Suprapubic skin (tissue), 4 donors: ENCODE measurements at regions not wholly inside any gene's neighbourhood (a gene's known extent, or its start where the extent isn't known, plus 50 kb on each side); places are given as distances from the start of the nearest gene placed in this dataset.

Experiments used
- DNase-seq, 2 donors: peaks; one replicate each; pipeline ENCODE4 v3.0.0-alpha.2; 2019; ENCODE audit warnings: low spot score in 2 of 2
- H3K27ac ChIP-seq: fragments of 200-600 bp; sonication (generic); one replicate; pipeline ENCODE4 v1.5.1; 2019
- H3K27me3 ChIP-seq: fragments of 200-600 bp; sonication (generic); one replicate; pipeline ENCODE4 v1.5.1; 2019
- H3K36me3 ChIP-seq: fragments of 200-600 bp; sonication (generic); one replicate; pipeline ENCODE4 v1.5.1; 2019
- H3K4me1 ChIP-seq: fragments of 200-600 bp; sonication (generic); one replicate; pipeline ENCODE4 v1.5.1; 2019
- H3K4me3 ChIP-seq: fragments of 200-600 bp; sonication (generic); one replicate; pipeline ENCODE4 v1.5.1; 2019; ENCODE audit warnings: mild to moderate bottlenecking
- H3K9me3 ChIP-seq: fragments of 200-600 bp; sonication (generic); one replicate; pipeline ENCODE4 v1.5.1; 2019
- EP300 ChIP-seq: sonication (generic); formaldehyde crosslinking; IDR thresholded peaks from one replicate; pipeline ENCODE4 v1.6.1; 2017; ENCODE audit warnings: antibody characterized with exemption
- POLR2A ChIP-seq, 2 donors: fragments of 450-650 bp; IDR thresholded peaks; one replicate each; pipeline ENCODE4 v1.6.1; 2017; ENCODE audit warnings: antibody characterized with exemption in 2 of 2, mild to moderate bottlenecking in 2 of 2, moderate library complexity in 2 of 2
- POLR2AphosphoS5 ChIP-seq, 3 donors: sonication (generic); formaldehyde crosslinking; IDR thresholded peaks; one replicate each; pipeline ENCODE4 v1.6.1; 2017; ENCODE audit warnings: antibody characterized with exemption in 3 of 3
- WGBS: methylation state at CpG from one replicate; pipeline ENCODE4 v1.1.5; 2018; 5-methylcytosine and 5-hydroxymethylcytosine counted together
- TF ChIP-seq, protein P1 (sequence below), 2 donors: fragments of 200-600 bp in 1 of 2; fragments of 450-650 bp in 1 of 2; sonication (generic) in 1 of 2; IDR thresholded peaks; one replicate each; pipeline ENCODE4 v1.5.1; 2016 to 2019; ENCODE audit warnings: antibody characterized with exemption in 2 of 2, mild to moderate bottlenecking in 1 of 2, moderate library complexity in 1 of 2

DNA sequence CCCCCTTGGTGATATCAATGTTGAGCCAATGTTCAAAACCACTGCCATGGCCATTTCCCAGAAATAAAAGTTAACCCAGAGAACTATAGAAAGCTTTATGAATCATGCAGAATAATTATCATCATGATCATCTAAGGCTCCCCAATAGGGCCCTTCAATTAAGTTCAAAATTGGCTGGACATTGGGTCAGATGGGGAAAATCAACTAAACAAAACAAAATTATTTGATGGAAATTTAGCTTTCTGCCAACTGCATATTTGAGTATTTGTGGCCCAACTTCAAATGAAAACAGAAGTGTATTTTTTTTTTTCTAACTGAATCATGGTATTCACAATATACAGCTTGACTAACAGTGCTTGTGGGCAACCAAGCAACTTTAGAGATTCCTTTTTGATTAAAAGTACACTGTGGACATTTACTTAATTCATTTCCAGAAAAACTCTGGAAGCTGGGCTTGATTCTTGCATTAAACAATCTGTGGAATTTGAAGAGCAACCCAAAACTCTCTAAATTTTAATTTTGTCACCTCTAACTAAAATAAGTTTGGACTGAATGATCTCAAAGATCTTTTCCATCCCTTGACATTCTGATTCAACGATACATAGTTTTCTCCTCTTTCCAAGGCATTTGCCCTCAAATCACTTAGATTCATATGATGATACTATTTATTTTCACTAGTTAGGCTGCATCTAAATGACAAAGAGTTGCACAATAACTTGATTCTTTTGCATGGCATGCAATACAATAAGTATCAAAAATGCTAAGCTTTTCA, 203.2 kb downstream of the AHR start:
- Histone ChIP-seq H3K4me1 (peaks cover 27% of the 10 kb centered on the region), H3K36me3 (no peaks in the 10 kb centered on the region), H3K27ac (no peak overlapping the region), H3K27me3 (no peaks in the 10 kb centered on the region), H3K4me3 (no peak overlapping the region), H3K9me3 (no peaks in the 10 kb centered on the region)
- 51% methylated on average over 1 of the region's 1 CpG for WGBS
- TF ChIP-seq, protein P1, sequence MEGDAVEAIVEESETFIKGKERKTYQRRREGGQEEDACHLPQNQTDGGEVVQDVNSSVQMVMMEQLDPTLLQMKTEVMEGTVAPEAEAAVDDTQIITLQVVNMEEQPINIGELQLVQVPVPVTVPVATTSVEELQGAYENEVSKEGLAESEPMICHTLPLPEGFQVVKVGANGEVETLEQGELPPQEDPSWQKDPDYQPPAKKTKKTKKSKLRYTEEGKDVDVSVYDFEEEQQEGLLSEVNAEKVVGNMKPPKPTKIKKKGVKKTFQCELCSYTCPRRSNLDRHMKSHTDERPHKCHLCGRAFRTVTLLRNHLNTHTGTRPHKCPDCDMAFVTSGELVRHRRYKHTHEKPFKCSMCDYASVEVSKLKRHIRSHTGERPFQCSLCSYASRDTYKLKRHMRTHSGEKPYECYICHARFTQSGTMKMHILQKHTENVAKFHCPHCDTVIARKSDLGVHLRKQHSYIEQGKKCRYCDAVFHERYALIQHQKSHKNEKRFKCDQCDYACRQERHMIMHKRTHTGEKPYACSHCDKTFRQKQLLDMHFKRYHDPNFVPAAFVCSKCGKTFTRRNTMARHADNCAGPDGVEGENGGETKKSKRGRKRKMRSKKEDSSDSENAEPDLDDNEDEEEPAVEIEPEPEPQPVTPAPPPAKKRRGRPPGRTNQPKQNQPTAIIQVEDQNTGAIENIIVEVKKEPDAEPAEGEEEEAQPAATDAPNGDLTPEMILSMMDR (IDR thresholded peaks at IDR 0.05): no peak
- TF ChIP-seq POLR2AphosphoS5 (IDR thresholded peaks at IDR 0.05) (no peak), POLR2A (IDR thresholded peaks at IDR 0.05) (no peak), EP300 (no peak)
- DNase-seq: no peak

DNA sequence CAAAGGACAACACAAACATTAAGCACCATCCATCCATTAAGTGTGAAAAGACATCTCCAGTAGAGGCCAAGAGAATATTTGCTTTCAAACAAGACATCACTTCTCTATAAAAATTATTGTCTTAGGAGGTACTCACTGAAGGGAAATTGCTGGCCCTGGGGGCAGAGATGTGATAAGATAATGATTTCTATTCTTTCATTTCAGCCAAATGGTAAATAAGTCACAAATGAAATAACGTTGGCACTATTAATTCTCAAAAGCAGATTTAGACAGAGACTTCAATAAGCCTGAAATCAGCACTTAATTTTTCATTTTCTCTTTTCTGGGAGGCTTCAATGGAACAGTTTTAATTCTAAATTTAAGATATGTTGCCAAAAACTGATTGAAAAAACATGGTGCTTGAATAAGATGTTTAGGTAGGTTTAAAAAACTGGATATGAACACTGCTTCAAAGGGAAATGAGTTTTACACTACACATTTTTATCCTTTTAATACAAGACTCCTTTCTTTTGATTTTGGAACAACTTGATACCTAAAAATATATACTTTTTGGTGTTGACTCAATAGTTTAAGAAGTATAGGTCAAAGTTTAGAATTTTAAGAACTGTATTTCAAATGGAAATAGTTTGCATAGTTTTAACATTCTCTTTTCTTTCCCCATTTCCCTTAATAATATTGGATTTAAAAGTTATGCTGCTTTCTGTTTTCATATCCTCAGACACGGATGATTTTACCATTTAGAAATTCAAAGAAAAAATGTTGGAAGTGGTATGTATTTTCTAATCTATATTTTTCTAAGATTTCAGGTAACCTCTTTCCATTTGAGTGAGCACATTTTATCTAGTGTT, 204.0 kb downstream of the AHR start:
- no peaks in the 10 kb centered on the region for H3K27me3 ChIP-seq
- no peaks in the 10 kb centered on the region for H3K36me3 ChIP-seq
- no peak for DNase-seq
- no peak overlapping the region for H3K4me3 ChIP-seq
- TF ChIP-seq, protein P1 (IDR thresholded peaks at IDR 0.05): no peak
- TF ChIP-seq EP300 (no peak), POLR2AphosphoS5 (IDR thresholded peaks at IDR 0.05) (no peak), POLR2A (IDR thresholded peaks at IDR 0.05) (no peak)
- WGBS: 41% methylated on average over 2 of the region's 2 CpGs
- H3K9me3 ChIP-seq: no peaks in the 10 kb centered on the region
- H3K27ac ChIP-seq: no peak overlapping the region
- H3K4me1 ChIP-seq: peaks cover 20% of the 10 kb centered on the region

DNA sequence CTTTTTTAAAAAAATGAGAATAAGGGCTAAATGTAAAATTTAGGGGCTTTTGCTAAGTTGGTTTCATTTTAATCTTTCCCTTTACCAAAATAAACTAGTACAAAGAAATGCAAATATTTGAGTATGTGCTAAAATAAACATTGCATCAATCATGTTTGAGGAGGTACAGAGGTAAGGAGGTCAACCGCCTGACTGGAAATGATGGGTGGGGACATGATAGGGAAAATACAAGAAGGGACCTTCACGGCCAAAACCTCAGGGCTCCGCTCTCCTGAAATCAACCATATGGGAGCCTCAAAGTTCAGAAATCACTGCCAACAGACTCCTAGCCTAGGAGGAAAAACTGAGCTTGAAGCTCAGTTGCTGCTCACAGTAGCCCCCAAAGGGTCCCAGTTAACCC, 207.6 kb downstream of the AHR start:
- Histone ChIP-seq H3K36me3 (no peaks in the 10 kb centered on the region), H3K27me3 (no peaks in the 10 kb centered on the region), H3K9me3 (no peaks in the 10 kb centered on the region), H3K4me1 (no peaks in the 10 kb centered on the region), H3K4me3 (no peak overlapping the region), H3K27ac (no peak overlapping the region)
- DNase-seq: no peak
- WGBS: 55% methylated on average over 3 of the region's 3 CpGs
- no peak for TF ChIP-seq POLR2A (IDR thresholded peaks at IDR 0.05)
- no peak for TF ChIP-seq POLR2AphosphoS5 (IDR thresholded peaks at IDR 0.05)
- TF ChIP-seq, protein P1 (IDR thresholded peaks at IDR 0.05): no peak
- TF ChIP-seq EP300: no peak

DNA sequence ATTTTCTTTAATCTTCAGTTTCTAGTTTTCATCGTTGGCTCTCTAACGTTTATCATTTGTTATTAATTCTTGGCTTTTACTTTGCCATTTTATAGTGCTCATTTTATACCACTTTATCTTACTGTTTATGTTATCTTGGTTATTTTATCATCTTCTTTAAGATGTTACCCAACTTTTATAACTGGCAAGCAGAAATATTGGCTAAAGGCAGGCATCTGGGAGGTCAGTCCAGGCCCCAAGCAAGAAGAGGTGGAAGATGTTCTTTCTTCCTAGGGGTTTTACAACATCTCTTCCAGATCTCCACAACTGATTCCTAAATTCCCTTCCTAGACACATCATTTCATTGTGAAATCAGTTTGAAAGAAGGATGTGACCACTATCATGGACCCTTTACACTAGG, 208.1 kb downstream of the AHR start:
- no peak overlapping the region for H3K27ac ChIP-seq
- H3K4me3 ChIP-seq: no peak overlapping the region
- H3K9me3 ChIP-seq: no peaks in the 10 kb centered on the region
- no peaks in the 10 kb centered on the region for H3K27me3 ChIP-seq
- WGBS: 80% methylated on average over 2 of the region's 2 CpGs
- TF ChIP-seq POLR2AphosphoS5 (IDR thresholded peaks at IDR 0.05) (no peak), POLR2A (IDR thresholded peaks at IDR 0.05) (no peak), EP300 (no peak)
- TF ChIP-seq, protein P1 (IDR thresholded peaks at IDR 0.05): no peak
- no peaks in the 10 kb centered on the region for H3K4me1 ChIP-seq
- H3K36me3 ChIP-seq: no peaks in the 10 kb centered on the region
- no peak for DNase-seq

DNA sequence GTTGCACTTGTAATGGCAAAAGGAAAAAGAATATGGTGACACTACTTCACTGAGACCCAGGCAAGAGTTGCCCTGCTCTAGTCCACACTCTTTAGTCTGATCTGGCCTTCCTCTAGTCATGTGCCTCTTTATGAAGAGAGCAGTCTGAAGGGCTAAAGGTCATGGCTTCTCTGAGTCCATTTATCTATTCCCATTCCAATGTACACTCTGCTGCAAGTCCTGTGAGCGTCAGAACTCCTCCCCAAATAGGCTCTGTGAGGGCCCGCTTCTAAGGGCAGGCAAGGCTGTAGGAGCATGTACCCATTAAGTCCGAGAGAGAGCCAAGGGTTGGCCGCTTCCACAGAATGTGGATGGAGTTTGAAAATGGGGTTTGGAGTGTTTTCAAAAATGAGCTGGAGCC, 209.3 kb downstream of the AHR start:
- TF ChIP-seq, protein P1 (IDR thresholded peaks at IDR 0.05): no peak
- no peak for TF ChIP-seq POLR2A (IDR thresholded peaks at IDR 0.05)
- TF ChIP-seq EP300: no peak
- TF ChIP-seq POLR2AphosphoS5 (IDR thresholded peaks at IDR 0.05): no peak
- Histone ChIP-seq H3K36me3 (no peaks in the 10 kb centered on the region), H3K27me3 (no peaks in the 10 kb centered on the region), H3K4me3 (no peak overlapping the region), H3K27ac (no peak overlapping the region), H3K9me3 (no peaks in the 10 kb centered on the region), H3K4me1 (peaks cover 3% of the 10 kb centered on the region)
- 95% methylated on average over 4 of the region's 4 CpGs for WGBS
- no peak for DNase-seq
